Skeletal muscle tissue (tissue), 3 donors: ENCODE measurements at regions not wholly inside any gene's neighbourhood (a gene's known extent, or its start where the extent isn't known, plus 50 kb on each side); places are given as distances from the start of the nearest gene placed in this dataset.

Experiments
- H3K27ac ChIP-seq: one replicate; pipeline ENCODE4 v1.7.0; 2013; ENCODE audit warnings: mild to moderate bottlenecking, low read depth, low read length, inconsistent platforms
- H3K27me3 ChIP-seq, 3 donors: one replicate each; pipeline ENCODE4 v1.7.0; 2013; ENCODE audit warnings: low read length in 3 of 3; ENCODE audit not compliant: control insufficient read depth in 3 of 3, insufficient read depth in 3 of 3
- H3K36me3 ChIP-seq, 3 donors: one replicate each; pipeline ENCODE4 v1.7.0; 2013; ENCODE audit warnings: low read length in 3 of 3; ENCODE audit not compliant: control insufficient read depth in 3 of 3, insufficient read depth in 3 of 3
- H3K4me1 ChIP-seq, 3 donors: one replicate each; pipeline ENCODE4 v1.7.0; 2013; ENCODE audit warnings: low read length in 3 of 3, mild to moderate bottlenecking in 3 of 3; ENCODE audit not compliant: control insufficient read depth in 3 of 3, insufficient read depth in 3 of 3
- H3K4me3 ChIP-seq, 3 donors: one replicate each; pipeline ENCODE4 v1.7.0; 2013; ENCODE audit warnings: low read length in 3 of 3
- H3K9ac ChIP-seq, 3 donors: one replicate each; pipeline ENCODE4 v1.7.0; 2013; ENCODE audit warnings: low read length in 3 of 3, mild to moderate bottlenecking in 3 of 3, moderate library complexity in 2 of 3, low read depth in 1 of 3
- H3K9me3 ChIP-seq, 3 donors: one replicate each; pipeline ENCODE4 v1.7.0; 2013; ENCODE audit warnings: low read length in 3 of 3; ENCODE audit not compliant: control insufficient read depth in 3 of 3
- donor health status: Osteomylitis.

DNA sequence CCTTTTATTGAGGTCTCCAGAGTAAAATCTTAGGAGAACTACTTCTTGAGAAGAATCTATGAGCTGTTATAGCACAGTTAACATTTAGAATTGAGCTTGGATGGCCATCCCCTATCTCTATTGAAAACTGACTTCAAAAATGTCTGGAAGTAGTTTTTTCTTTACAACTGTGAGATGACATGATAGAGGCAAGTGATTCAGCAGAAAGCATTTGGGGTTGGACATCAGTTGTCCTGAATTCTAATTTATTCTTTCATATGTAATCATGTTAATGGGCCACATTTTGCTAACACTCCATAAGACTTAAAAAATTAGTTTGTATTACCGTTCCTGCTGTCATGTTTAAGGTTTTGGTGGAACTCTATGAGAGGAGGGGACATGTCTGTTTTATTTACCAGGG lies 237.0 kb upstream of the SLC14A2 start:
- H3K9ac ChIP-seq: no peak overlapping the region
- H3K4me3 ChIP-seq: no peak overlapping the region
- no peaks in the 10 kb centered on the region for H3K36me3 ChIP-seq
- H3K9me3 ChIP-seq: no peaks in the 10 kb centered on the region
- H3K4me1 ChIP-seq: peaks cover 24 to 27% (median 26%) of the 10 kb centered on the region in 3 donors
- H3K27me3 ChIP-seq: no peaks in the 10 kb centered on the region
- no peak overlapping the region for H3K27ac ChIP-seq

GRCh38 chr18:45378933-45379332 lies 236.3 kb upstream of the SLC14A2 start:
- Histone ChIP-seq H3K27ac (no peak overlapping the region), H3K9me3 (no peaks in the 10 kb centered on the region), H3K27me3 (no peaks in the 10 kb centered on the region), H3K4me3 (peak overlapping the region in 1 of 3 donors; percentile 6), H3K9ac (no peak overlapping the region), H3K4me1 (peaks cover 24 to 25% (median 25%) of the 10 kb centered on the region in 3 donors), H3K36me3 (no peaks in the 10 kb centered on the region)

DNA sequence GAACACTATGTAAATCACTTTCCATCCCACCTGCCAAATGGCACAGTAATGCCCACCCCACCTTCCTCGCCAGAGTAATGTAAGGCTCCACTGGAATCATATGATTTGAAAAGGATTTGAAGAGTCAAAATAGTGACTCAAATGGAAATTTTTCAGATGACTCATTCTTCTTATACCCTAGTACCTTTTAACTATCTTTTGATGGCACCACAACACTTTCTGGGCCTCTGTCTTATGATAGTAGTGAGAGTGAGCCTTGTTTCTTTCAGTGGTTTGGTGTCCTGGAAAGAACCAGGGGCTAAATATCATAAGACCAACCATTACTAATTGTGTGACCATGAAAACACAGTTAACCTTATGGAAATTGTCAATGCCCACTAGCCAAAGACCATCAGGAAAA lies 235.4 kb upstream of the SLC14A2 start:
- Histone ChIP-seq H3K9me3 (no peaks in the 10 kb centered on the region), H3K4me1 (peaks cover 28 to 32% (median 30%) of the 10 kb centered on the region in 3 donors), H3K36me3 (no peaks in the 10 kb centered on the region), H3K4me3 (no peak overlapping the region), H3K9ac (no peak overlapping the region), H3K27me3 (no peaks in the 10 kb centered on the region), H3K27ac (no peak overlapping the region)

DNA sequence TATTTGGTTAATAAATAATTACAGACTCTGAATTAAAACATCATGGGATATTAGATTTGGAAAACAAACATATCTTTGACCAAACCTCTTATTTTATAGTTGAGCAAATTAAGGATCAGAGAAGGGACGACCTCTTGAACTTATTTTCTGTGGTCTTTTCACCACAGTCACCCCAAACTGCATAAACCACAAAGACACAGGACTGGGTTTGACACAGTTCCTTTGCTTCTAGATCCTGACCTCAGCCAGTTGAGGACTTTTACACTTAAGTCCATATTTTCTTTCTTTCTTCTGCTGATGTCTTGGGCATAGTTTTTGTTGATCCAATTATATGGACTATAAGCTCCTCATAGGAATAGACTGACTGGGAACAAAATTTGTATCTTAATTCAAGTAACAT lies 234.0 kb upstream of the SLC14A2 start:
- Histone ChIP-seq H3K36me3 (no peaks in the 10 kb centered on the region), H3K4me1 (peaks cover 30 to 38% (median 32%) of the 10 kb centered on the region in 3 donors), H3K27ac (no peak overlapping the region), H3K9ac (no peak overlapping the region), H3K27me3 (no peaks in the 10 kb centered on the region), H3K9me3 (no peaks in the 10 kb centered on the region), H3K4me3 (no peak overlapping the region)

- no peaks in the 10 kb centered on the region for H3K27me3 ChIP-seq
- H3K9me3 ChIP-seq: no peaks in the 10 kb centered on the region
- H3K27ac ChIP-seq: no peak overlapping the region
- no peak overlapping the region for H3K9ac ChIP-seq
- no peaks in the 10 kb centered on the region for H3K36me3 ChIP-seq
- H3K4me1 ChIP-seq: peaks cover 17 to 26% (median 25%) of the 10 kb centered on the region in 3 donors
- no peak overlapping the region for H3K4me3 ChIP-seq
These were observed 232.0 kb upstream of the SLC14A2 start for GRCh38 chr18:45383228-45383627.

DNA sequence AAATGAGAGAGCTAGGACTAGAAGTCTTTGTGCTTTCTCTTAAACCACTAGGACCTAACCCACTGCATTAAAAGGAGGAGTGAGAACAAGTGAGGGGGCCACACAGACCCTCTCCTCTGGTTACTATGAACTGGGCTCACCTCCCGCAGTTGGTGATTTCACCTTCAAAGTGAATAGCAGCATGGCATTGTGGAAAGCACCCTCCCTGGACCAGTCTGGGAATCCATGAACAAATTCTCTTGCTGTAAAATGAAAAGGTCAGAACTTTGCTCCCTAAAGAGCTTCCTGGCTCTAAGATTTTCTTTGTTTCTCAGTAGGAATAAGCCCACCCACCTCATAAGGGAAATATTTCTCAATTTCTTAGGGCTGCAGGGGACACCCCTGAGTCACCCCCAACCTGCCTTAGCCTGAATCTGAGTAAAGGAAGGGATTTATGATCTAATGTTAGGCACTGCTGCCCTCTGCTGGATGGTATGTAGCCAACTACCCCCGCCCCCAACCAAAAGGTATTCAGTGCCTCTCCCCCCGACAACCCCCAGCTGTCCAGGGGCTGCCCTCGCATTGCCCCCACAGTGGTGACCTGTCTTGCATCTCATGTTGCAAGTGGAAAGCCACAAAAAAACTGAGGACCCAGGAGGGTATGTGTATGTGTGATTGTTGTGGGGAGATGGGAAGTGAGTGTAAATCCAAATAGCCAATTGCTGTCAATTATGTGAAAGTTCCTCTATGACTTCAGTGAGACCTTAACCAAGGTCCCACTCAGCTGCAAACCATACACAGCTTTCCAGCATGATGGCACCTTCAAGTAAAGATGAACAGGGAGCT lies 230.9 kb upstream of the SLC14A2 start:
- no peaks in the 10 kb centered on the region for H3K36me3 ChIP-seq
- no peak overlapping the region for H3K4me3 ChIP-seq
- no peak overlapping the region for H3K27ac ChIP-seq
- peaks cover 9 to 20% (median 16%) of the 10 kb centered on the region in 3 donors for H3K4me1 ChIP-seq
- H3K27me3 ChIP-seq: no peaks in the 10 kb centered on the region
- peak overlapping the region in 1 of 3 donors; percentile 26 for H3K9ac ChIP-seq
- H3K9me3 ChIP-seq: no peaks in the 10 kb centered on the region

DNA sequence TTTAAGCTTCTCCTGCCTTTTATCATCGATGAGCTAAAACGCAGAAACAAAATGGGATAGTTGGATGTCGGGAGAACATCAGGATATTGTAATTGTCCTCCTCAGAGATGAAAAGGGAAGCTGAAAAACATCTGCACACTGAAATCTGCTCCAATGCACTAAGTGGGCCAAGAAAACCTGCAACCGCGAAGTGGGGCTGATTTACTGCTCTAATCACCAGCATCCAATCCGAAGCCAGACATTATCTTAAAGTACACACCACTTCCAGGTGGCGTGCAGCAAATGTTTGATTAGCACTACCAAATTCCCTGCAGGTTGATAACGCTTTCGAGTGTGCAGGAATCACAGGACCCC lies 230.3 kb upstream of the SLC14A2 start:
- H3K36me3 ChIP-seq: no peaks in the 10 kb centered on the region
- no peak overlapping the region for H3K27ac ChIP-seq
- peaks cover 7 to 20% (median 11%) of the 10 kb centered on the region in 3 donors for H3K4me1 ChIP-seq

DNA sequence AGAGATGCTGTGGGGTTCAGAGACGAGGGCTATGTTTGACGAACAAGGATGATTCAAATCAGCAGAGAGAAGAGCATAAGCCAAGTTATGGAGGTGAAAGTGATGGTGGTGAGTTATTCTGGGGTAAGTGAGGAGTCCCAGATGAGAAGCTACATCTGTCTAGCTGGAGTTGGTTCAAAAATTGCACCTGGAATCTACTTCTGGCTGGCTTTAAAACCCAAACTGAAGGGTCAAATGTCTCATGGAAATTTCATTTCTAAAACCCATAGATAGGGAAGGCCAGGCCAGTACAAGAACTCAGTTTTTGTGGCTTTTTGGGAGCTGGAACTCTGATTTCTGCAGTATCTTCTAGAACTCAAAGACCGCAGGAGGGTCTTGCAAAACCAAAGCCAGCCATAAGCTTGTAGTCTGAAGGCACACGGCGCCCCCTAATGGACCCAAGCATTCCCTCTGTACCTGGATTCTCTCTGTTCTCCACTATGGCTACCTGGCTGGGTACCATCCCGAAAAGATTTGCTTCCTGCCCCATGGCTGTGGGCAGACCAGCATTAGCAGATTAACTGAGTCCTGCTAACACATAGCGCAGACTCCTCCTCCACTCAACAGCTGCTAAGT lies 229.1 kb upstream of the SLC14A2 start:
- Histone ChIP-seq H3K36me3 (no peaks in the 10 kb centered on the region), H3K4me1 (peaks cover 7 to 20% (median 11%) of the 10 kb centered on the region in 3 donors), H3K27me3 (no peaks in the 10 kb centered on the region), H3K9me3 (no peaks in the 10 kb centered on the region), H3K4me3 (no peak overlapping the region), H3K9ac (no peak overlapping the region), H3K27ac (no peak overlapping the region)

More for the DNA sequence above, 230.3 kb upstream of the SLC14A2 start:
- Histone ChIP-seq H3K9ac (no peak overlapping the region), H3K9me3 (no peaks in the 10 kb centered on the region), H3K27me3 (no peaks in the 10 kb centered on the region), H3K4me3 (no peak overlapping the region)

GRCh38 chr18:45387229-45387628 lies 228.0 kb upstream of the SLC14A2 start:
- H3K36me3 ChIP-seq: no peaks in the 10 kb centered on the region
- H3K9ac ChIP-seq: no peak overlapping the region

DNA sequence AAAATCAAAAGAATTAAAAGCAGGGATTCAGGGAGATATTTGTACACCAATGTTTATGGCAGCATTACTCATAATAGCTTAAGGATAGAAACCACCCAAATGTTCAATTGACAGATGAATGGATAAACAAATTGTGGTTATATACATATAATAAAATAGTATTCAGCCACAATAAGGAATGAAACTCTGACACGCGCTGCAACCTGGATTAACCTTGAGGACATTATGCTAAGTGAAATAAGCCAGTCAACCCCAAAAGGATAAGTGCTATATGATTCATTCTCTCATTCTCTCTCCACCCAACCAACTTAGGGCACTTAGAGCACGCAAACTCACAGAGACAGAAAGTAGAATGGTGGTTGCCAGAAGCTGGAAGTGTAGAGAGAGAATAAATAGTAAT lies 216.8 kb upstream of the SLC14A2 start:
- no peaks in the 10 kb centered on the region for H3K9me3 ChIP-seq
- H3K4me1 ChIP-seq: peaks cover 0 to 2% (median 0%) of the 10 kb centered on the region in 3 donors
- no peaks in the 10 kb centered on the region for H3K36me3 ChIP-seq
- H3K9ac ChIP-seq: no peak overlapping the region
- H3K4me3 ChIP-seq: no peak overlapping the region
- no peak overlapping the region for H3K27ac ChIP-seq
- H3K27me3 ChIP-seq: no peaks in the 10 kb centered on the region

More at GRCh38 chr18:45387229-45387628, 228.0 kb upstream of the SLC14A2 start:
- no peak overlapping the region for H3K4me3 ChIP-seq
- H3K9me3 ChIP-seq: no peaks in the 10 kb centered on the region
- H3K27ac ChIP-seq: no peak overlapping the region
- H3K4me1 ChIP-seq: peaks cover 7 to 20% (median 11%) of the 10 kb centered on the region in 3 donors
- no peaks in the 10 kb centered on the region for H3K27me3 ChIP-seq
